Fibroblast of villous mesenchyme (primary cell): ENCODE measurements at regions not wholly inside any gene's neighbourhood (a gene's known extent, or its start where the extent isn't known, plus 50 kb on each side); places are given as distances from the start of the nearest gene placed in this dataset.

ENCODE experiments used
- DNase-seq: peaks from one replicate; pipeline ENCODE4 v3.0.0-alpha.2; 2010; ENCODE audit warnings: low read depth
- H3K4me3 ChIP-seq: 2 replicates; pipeline ENCODE4 v1.5.1; 2011; ENCODE audit warnings: low read depth, mild to moderate bottlenecking, low read length
- CTCF ChIP-seq: IDR thresholded peaks from 2 replicates; pipeline ENCODE4 v1.5.1; 2012; ENCODE audit warnings: low read depth, mild to moderate bottlenecking, low read length; ENCODE audit not compliant: insufficient read depth

DNA sequence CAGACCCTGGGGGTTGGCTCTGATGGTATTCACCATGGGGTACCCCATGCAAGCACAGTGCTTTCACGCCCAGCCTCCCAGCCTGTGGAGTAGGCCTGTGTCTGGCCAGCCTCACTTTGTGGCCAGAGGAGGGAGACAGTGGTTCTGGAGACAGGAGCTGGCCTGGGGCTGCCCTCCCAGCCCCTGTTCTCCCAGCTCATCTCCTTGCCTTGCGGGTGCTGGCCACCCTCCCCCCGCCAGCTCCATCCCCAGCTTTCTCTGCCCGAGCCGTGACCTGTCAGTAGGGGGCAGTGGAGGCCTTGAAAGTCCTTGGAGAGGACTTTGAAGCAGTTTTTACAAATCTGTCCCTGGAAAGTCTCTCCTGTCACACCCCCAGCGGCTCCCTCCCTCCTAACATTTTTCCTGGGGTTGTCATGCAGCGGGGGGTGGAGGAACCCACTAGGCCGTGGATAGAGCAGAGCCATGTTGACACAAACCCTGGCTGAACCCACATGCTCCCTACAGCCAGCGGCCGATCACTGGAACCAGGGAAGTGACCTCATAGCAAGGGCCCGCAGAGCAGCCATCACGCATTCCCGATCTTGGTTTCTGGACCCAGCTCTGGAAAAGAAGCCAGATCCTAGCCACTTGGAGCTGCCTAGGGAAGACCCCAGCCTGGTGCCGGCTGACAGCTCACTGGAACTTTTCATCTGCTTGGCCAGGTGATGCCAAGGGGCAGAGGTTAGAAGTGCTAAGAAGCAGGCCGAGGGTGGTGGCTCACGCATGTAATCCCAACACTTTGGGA, 289.4 kb downstream of the SEC14L1 start:
- peak; percentile 93 for TF ChIP-seq CTCF
- no peak overlapping the region for H3K4me3 ChIP-seq
- peak; percentile 100 for DNase-seq

DNA sequence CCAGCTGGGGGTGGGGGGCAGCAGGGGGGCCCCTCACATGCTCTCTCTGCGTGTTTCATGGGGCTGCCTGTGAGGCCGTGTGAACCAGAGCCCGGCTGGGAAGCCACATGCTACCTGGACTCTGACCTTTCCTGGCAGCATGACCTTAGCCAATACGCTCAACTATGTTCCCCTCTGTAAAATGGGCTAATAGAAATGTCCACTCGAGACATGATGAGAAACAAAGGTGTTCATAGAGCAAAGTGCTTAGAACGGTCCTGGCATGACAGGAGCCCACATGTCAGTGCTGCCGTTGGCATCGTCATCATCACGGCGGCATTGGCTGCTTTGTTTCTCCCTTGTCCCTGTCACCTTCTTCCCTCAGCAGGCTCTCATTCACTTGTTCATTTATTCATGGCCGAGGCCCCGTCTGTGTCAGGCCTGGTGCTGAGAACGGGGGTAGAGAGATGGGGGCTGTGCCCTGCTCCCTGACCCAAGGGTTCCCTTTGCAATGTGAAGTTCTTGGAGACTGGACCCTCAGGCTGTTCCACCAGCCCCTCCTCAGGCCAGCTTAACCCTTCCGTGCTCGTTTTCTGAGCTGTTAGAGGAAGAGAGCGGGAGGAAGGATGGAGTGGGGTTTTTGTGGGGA, 291.4 kb downstream of the SEC14L1 start:
- no peak for DNase-seq
- no peak for TF ChIP-seq CTCF
- H3K4me3 ChIP-seq: no peak overlapping the region

GRCh38 chr17:77432742-77433141, 292.0 kb downstream of the SEC14L1 start:
- DNase-seq: no peak
- H3K4me3 ChIP-seq: no peak overlapping the region
- TF ChIP-seq CTCF: no peak

GRCh38 chr17:77433385-77434135, 292.8 kb downstream of the SEC14L1 start:
- peak overlapping the region; percentile 21 for H3K4me3 ChIP-seq
- DNase-seq: peak; percentile 80
- no peak for TF ChIP-seq CTCF

- H3K4me3 ChIP-seq: no peak overlapping the region
- no peak for DNase-seq
- TF ChIP-seq CTCF: no peak
These were observed 293.7 kb downstream of the SEC14L1 start for GRCh38 chr17:77434136-77435114.
